Activated naive CD4-positive, alpha-beta T cell treated with anti-CD3 and anti-CD28 coated beads, Interleukin-2, amount 50 U/mL, for 24 hours (primary cell): ENCODE measurements at regions not wholly inside any gene's neighbourhood (a gene's known extent, or its start where the extent isn't known, plus 50 kb on each side); places are given as distances from the start of the nearest gene placed in this dataset.

Experiments
- H3K27ac Mint-ChIP-seq: one replicate; pipeline ENCODE4 v1.8.0; 2021; ENCODE audit warnings: mild to moderate bottlenecking, mixed read lengths
- H3K27me3 Mint-ChIP-seq: one replicate; pipeline ENCODE4 v1.8.0; 2021; ENCODE audit warnings: mixed read lengths
- H3K36me3 Mint-ChIP-seq: one replicate; pipeline ENCODE4 v1.8.0; 2021; ENCODE audit warnings: mixed read lengths
- H3K4me1 Mint-ChIP-seq: one replicate; pipeline ENCODE4 v1.8.0; 2021; ENCODE audit warnings: mixed read lengths
- H3K4me3 Mint-ChIP-seq: one replicate; pipeline ENCODE4 v1.8.0; 2021; ENCODE audit warnings: mild to moderate bottlenecking, mixed read lengths
- H3K9me3 Mint-ChIP-seq: one replicate; pipeline ENCODE4 v1.8.0; 2021; ENCODE audit warnings: mixed read lengths

GRCh38 chr9:26463837-26464236, 428.8 kb downstream of the CAAP1 start:
- Mint-ChIP-seq H3K27me3 (no peaks in the 10 kb centered on the region), H3K9me3 (peaks cover 15% of the 10 kb centered on the region), H3K4me1 (no peaks in the 10 kb centered on the region), H3K36me3 (no peaks in the 10 kb centered on the region), H3K27ac (no peak overlapping the region), H3K4me3 (no peak overlapping the region)

- no peaks in the 10 kb centered on the region for H3K36me3 Mint-ChIP-seq
- no peak overlapping the region for H3K4me3 Mint-ChIP-seq
- no peak overlapping the region for H3K27ac Mint-ChIP-seq
- H3K4me1 Mint-ChIP-seq: no peaks in the 10 kb centered on the region
- peaks cover 15% of the 10 kb centered on the region for H3K9me3 Mint-ChIP-seq
- no peaks in the 10 kb centered on the region for H3K27me3 Mint-ChIP-seq
These were observed 429.9 kb downstream of the CAAP1 start for GRCh38 chr9:26462751-26463150.

GRCh38 chr9:26462213-26462612, 430.4 kb downstream of the CAAP1 start:
- H3K27me3 Mint-ChIP-seq: no peaks in the 10 kb centered on the region
- peaks cover 15% of the 10 kb centered on the region for H3K9me3 Mint-ChIP-seq
- no peaks in the 10 kb centered on the region for H3K36me3 Mint-ChIP-seq
- H3K4me1 Mint-ChIP-seq: no peaks in the 10 kb centered on the region
- no peak overlapping the region for H3K4me3 Mint-ChIP-seq
- H3K27ac Mint-ChIP-seq: no peak overlapping the region

GRCh38 chr9:26460624-26461023, 432.0 kb downstream of the CAAP1 start:
- H3K27ac Mint-ChIP-seq: no peak overlapping the region
- H3K9me3 Mint-ChIP-seq: peaks cover 6% of the 10 kb centered on the region
- H3K4me1 Mint-ChIP-seq: no peaks in the 10 kb centered on the region
- H3K27me3 Mint-ChIP-seq: no peaks in the 10 kb centered on the region
- no peaks in the 10 kb centered on the region for H3K36me3 Mint-ChIP-seq
- no peak overlapping the region for H3K4me3 Mint-ChIP-seq

- Mint-ChIP-seq H3K9me3 (peaks cover 6% of the 10 kb centered on the region), H3K4me3 (no peak overlapping the region), H3K36me3 (no peaks in the 10 kb centered on the region), H3K4me1 (no peaks in the 10 kb centered on the region), H3K27me3 (no peaks in the 10 kb centered on the region), H3K27ac (no peak overlapping the region)
These were observed 432.6 kb downstream of the CAAP1 start for GRCh38 chr9:26459959-26460358.

- no peaks in the 10 kb centered on the region for H3K36me3 Mint-ChIP-seq
- H3K27ac Mint-ChIP-seq: no peak overlapping the region
- no peak overlapping the region for H3K4me3 Mint-ChIP-seq
- no peaks in the 10 kb centered on the region for H3K4me1 Mint-ChIP-seq
- H3K27me3 Mint-ChIP-seq: no peaks in the 10 kb centered on the region
- H3K9me3 Mint-ChIP-seq: peaks cover 6% of the 10 kb centered on the region
These were observed 434.5 kb downstream of the CAAP1 start for GRCh38 chr9:26458054-26458453.

GRCh38 chr9:26457151-26457550, 435.5 kb downstream of the CAAP1 start:
- Mint-ChIP-seq H3K4me1 (no peaks in the 10 kb centered on the region), H3K27me3 (no peaks in the 10 kb centered on the region), H3K27ac (no peak overlapping the region), H3K9me3 (peaks cover 11% of the 10 kb centered on the region), H3K4me3 (no peak overlapping the region), H3K36me3 (no peaks in the 10 kb centered on the region)

GRCh38 chr9:26439061-26439624, 453.5 kb downstream of the CAAP1 start:
- no peaks in the 10 kb centered on the region for H3K4me1 Mint-ChIP-seq
- no peaks in the 10 kb centered on the region for H3K36me3 Mint-ChIP-seq
- no peak overlapping the region for H3K27ac Mint-ChIP-seq

GRCh38 chr9:26437056-26437711, 455.4 kb downstream of the CAAP1 start:
- H3K9me3 Mint-ChIP-seq: no peaks in the 10 kb centered on the region
- H3K27me3 Mint-ChIP-seq: no peaks in the 10 kb centered on the region
- no peak overlapping the region for H3K27ac Mint-ChIP-seq
- H3K36me3 Mint-ChIP-seq: no peaks in the 10 kb centered on the region
- no peaks in the 10 kb centered on the region for H3K4me1 Mint-ChIP-seq
- H3K4me3 Mint-ChIP-seq: no peak overlapping the region

More at GRCh38 chr9:26439061-26439624, 453.5 kb downstream of the CAAP1 start:
- Mint-ChIP-seq H3K27me3 (no peaks in the 10 kb centered on the region), H3K4me3 (no peak overlapping the region), H3K9me3 (peaks cover 7% of the 10 kb centered on the region)

GRCh38 chr9:26426551-26427131, 466.0 kb downstream of the CAAP1 start:
- H3K27ac Mint-ChIP-seq: no peak overlapping the region
- no peaks in the 10 kb centered on the region for H3K9me3 Mint-ChIP-seq

GRCh38 chr9:26418480-26418879, 474.1 kb downstream of the CAAP1 start:
- no peaks in the 10 kb centered on the region for H3K36me3 Mint-ChIP-seq
- no peak overlapping the region for H3K4me3 Mint-ChIP-seq
- no peaks in the 10 kb centered on the region for H3K9me3 Mint-ChIP-seq

More at GRCh38 chr9:26426551-26427131, 466.0 kb downstream of the CAAP1 start:
- no peaks in the 10 kb centered on the region for H3K4me1 Mint-ChIP-seq
- no peaks in the 10 kb centered on the region for H3K36me3 Mint-ChIP-seq
- no peaks in the 10 kb centered on the region for H3K27me3 Mint-ChIP-seq
- no peak overlapping the region for H3K4me3 Mint-ChIP-seq

GRCh38 chr9:26415528-26415927, 477.1 kb downstream of the CAAP1 start:
- H3K27me3 Mint-ChIP-seq: no peaks in the 10 kb centered on the region
- no peak overlapping the region for H3K4me3 Mint-ChIP-seq
- H3K4me1 Mint-ChIP-seq: no peaks in the 10 kb centered on the region

More at GRCh38 chr9:26418480-26418879, 474.1 kb downstream of the CAAP1 start:
- Mint-ChIP-seq H3K4me1 (no peaks in the 10 kb centered on the region), H3K27ac (no peak overlapping the region), H3K27me3 (no peaks in the 10 kb centered on the region)

GRCh38 chr9:26413611-26414010, 479.0 kb downstream of the CAAP1 start:
- H3K9me3 Mint-ChIP-seq: no peaks in the 10 kb centered on the region
- no peak overlapping the region for H3K27ac Mint-ChIP-seq
- H3K4me3 Mint-ChIP-seq: no peak overlapping the region
- H3K4me1 Mint-ChIP-seq: no peaks in the 10 kb centered on the region
- H3K27me3 Mint-ChIP-seq: no peaks in the 10 kb centered on the region
- H3K36me3 Mint-ChIP-seq: no peaks in the 10 kb centered on the region

More at GRCh38 chr9:26415528-26415927, 477.1 kb downstream of the CAAP1 start:
- no peak overlapping the region for H3K27ac Mint-ChIP-seq
- H3K9me3 Mint-ChIP-seq: no peaks in the 10 kb centered on the region
- no peaks in the 10 kb centered on the region for H3K36me3 Mint-ChIP-seq

- Mint-ChIP-seq H3K4me3 (no peak overlapping the region), H3K27me3 (no peaks in the 10 kb centered on the region), H3K4me1 (no peaks in the 10 kb centered on the region), H3K27ac (no peak overlapping the region), H3K36me3 (no peaks in the 10 kb centered on the region), H3K9me3 (peaks cover 4% of the 10 kb centered on the region)
These were observed 480.2 kb downstream of the CAAP1 start for GRCh38 chr9:26412446-26412845.

GRCh38 chr9:26406676-26407075, 485.9 kb downstream of the CAAP1 start:
- no peaks in the 10 kb centered on the region for H3K4me1 Mint-ChIP-seq
- no peaks in the 10 kb centered on the region for H3K36me3 Mint-ChIP-seq
- H3K27ac Mint-ChIP-seq: no peak overlapping the region
- peaks cover 12% of the 10 kb centered on the region for H3K9me3 Mint-ChIP-seq
- H3K27me3 Mint-ChIP-seq: no peaks in the 10 kb centered on the region
- no peak overlapping the region for H3K4me3 Mint-ChIP-seq

- H3K36me3 Mint-ChIP-seq: no peaks in the 10 kb centered on the region
- H3K4me3 Mint-ChIP-seq: no peak overlapping the region
- no peak overlapping the region for H3K27ac Mint-ChIP-seq
- H3K27me3 Mint-ChIP-seq: no peaks in the 10 kb centered on the region
- no peaks in the 10 kb centered on the region for H3K9me3 Mint-ChIP-seq
- H3K4me1 Mint-ChIP-seq: no peaks in the 10 kb centered on the region
These were observed 493.0 kb downstream of the CAAP1 start for GRCh38 chr9:26399556-26399955.
